ENCODE measurements at regions not wholly inside any gene's neighbourhood (a gene's known extent, or its start where the extent isn't known, plus 50 kb on each side); places are given as distances from the start of the nearest gene placed in this dataset.

DNA sequence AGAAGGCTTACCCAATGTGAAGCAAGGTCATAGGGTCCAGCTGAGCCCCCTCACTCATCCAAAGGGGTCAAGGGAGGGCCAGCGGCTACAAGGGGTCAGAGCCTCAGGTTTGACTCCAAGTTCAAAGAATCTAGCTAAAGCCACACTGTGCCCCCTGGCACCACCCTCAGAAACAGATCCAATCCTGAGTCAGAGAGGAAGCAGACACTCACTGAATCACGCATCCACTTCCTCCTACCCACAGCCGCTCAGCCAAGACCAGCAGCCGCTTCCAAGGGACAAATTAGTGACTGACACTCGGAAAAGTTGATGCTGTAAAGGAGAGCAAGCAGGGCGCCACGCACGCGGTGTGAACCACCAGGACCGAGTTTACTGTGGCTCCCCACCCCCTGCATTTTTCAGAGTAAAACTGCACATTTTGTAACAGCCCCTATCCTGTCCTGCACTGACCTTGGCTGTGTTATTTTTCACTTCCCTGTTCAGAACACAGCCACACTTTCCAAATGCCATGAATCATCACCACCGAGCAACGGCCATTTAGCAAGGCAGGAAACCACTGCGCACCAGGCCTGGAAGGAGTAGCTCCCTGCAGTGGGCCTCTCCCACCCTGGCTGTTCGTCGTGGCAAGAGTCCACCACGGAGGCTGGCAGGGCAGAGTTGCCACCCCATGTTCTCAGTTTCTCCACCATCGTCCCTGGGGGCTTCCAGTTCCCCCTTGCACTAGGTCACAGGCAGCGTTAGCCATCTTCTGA is 147.8 kb downstream of the TOMM20 start (continued):
- TF ChIP-seq, protein P1, sequence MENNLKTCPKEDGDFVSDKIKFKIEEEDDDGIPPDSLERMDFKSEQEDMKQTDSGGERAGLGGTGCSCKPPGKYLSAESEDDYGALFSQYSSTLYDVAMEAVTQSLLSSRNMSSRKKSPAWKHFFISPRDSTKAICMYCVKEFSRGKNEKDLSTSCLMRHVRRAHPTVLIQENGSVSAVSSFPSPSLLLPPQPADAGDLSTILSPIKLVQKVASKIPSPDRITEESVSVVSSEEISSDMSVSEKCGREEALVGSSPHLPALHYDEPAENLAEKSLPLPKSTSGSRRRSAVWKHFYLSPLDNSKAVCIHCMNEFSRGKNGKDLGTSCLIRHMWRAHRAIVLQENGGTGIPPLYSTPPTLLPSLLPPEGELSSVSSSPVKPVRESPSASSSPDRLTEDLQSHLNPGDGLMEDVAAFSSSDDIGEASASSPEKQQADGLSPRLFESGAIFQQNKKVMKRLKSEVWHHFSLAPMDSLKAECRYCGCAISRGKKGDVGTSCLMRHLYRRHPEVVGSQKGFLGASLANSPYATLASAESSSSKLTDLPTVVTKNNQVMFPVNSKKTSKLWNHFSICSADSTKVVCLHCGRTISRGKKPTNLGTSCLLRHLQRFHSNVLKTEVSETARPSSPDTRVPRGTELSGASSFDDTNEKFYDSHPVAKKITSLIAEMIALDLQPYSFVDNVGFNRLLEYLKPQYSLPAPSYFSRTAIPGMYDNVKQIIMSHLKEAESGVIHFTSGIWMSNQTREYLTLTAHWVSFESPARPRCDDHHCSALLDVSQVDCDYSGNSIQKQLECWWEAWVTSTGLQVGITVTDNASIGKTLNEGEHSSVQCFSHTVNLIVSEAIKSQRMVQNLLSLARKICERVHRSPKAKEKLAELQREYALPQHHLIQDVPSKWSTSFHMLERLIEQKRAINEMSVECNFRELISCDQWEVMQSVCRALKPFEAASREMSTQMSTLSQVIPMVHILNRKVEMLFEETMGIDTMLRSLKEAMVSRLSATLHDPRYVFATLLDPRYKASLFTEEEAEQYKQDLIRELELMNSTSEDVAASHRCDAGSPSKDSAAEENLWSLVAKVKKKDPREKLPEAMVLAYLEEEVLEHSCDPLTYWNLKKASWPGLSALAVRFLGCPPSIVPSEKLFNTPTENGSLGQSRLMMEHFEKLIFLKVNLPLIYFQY (CRISPR knock-in tag; IDR thresholded peaks at IDR 0.05; ENCODE audit: borderline replicate concordance) = peak; percentile 13; the same call in 1 of the 2 replicates
- TF ChIP-seq ZNF772 (CRISPR knock-in tag; IDR thresholded peaks at IDR 0.05) = peak; percentile 71; the same call in 1 of the 2 replicates
- TF ChIP-seq SP5 (CRISPR knock-in tag; IDR thresholded peaks at IDR 0.05; ENCODE audit: borderline replicate concordance, low read depth) = 0 out of 2 replicates have a peak, but pooled peaks have one; percentile 38
- 0 out of 2 replicates have a peak, but pooled peaks have one; percentile 54 for TF ChIP-seq ZBTB20 (CRISPR knock-in tag; IDR thresholded peaks at IDR 0.05; ENCODE audit: borderline replicate concordance, low read depth)
- TF ChIP-seq KMT2B (CRISPR knock-in tag; IDR thresholded peaks at IDR 0.05) = peak; percentile 62
- TF ChIP-seq HHEX (CRISPR knock-in tag; IDR thresholded peaks at IDR 0.05) = no peak
- TF ChIP-seq ZNF124 (CRISPR knock-in tag; IDR thresholded peaks at IDR 0.05) = no peak
- TF ChIP-seq FIP1L1 (IDR thresholded peaks at IDR 0.05; ENCODE audit: borderline replicate concordance, insufficient read depth, low read depth, low read length) = no peak
- TF ChIP-seq ZNF879 (CRISPR knock-in tag; IDR thresholded peaks at IDR 0.05) = no peak
- TF ChIP-seq ZNF777 (CRISPR knock-in tag; IDR thresholded peaks at IDR 0.05) = no peak
- TF ChIP-seq CBFB (CRISPR knock-in tag; IDR thresholded peaks at IDR 0.05) = peak; percentile 55; the same call in 1 of the 2 replicates
- TF ChIP-seq ZBTB7A (CRISPR knock-in tag; IDR thresholded peaks at IDR 0.05) = peak; percentile 84; the same call in 1 of the 2 replicates
- TF ChIP-seq ARNT2 (CRISPR knock-in tag; IDR thresholded peaks at IDR 0.05; ENCODE audit: low read depth) = peak; percentile 11
- no peak for TF ChIP-seq SCMH1 (CRISPR knock-in tag; IDR thresholded peaks at IDR 0.05; ENCODE audit: borderline replicate concordance)
- peak; percentile 77 for TF ChIP-seq HDAC2 (CRISPR knock-in tag; IDR thresholded peaks at IDR 0.05)
- TF ChIP-seq ZSCAN30 (CRISPR knock-in tag; IDR thresholded peaks at IDR 0.05) = no peak
- no peak; the same call in 1 of the 2 replicates for TF ChIP-seq ZNF263 (CRISPR knock-in tag; IDR thresholded peaks at IDR 0.05)
- TF ChIP-seq ZNF382 (CRISPR knock-in tag; IDR thresholded peaks at IDR 0.05; ENCODE audit: borderline replicate concordance) = no peak
- 0 out of 2 replicates have a peak, but pooled peaks have one; percentile 28 for TF ChIP-seq ZBTB42 (CRISPR knock-in tag; IDR thresholded peaks at IDR 0.05)
- TF ChIP-seq, protein P2, sequence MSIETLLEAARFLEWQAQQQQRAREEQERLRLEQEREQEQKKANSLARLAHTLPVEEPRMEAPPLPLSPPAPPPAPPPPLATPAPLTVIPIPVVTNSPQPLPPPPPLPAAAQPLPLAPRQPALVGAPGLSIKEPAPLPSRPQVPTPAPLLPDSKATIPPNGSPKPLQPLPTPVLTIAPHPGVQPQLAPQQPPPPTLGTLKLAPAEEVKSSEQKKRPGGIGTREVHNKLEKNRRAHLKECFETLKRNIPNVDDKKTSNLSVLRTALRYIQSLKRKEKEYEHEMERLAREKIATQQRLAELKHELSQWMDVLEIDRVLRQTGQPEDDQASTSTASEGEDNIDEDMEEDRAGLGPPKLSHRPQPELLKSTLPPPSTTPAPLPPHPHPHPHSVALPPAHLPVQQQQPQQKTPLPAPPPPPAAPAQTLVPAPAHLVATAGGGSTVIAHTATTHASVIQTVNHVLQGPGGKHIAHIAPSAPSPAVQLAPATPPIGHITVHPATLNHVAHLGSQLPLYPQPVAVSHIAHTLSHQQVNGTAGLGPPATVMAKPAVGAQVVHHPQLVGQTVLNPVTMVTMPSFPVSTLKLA (IDR thresholded peaks at IDR 0.05) = no peak
- no peak for TF ChIP-seq HNRNPLL (IDR thresholded peaks at IDR 0.05; ENCODE audit: low read depth, low read length, poor library complexity, severe bottlenecking)
- TF ChIP-seq RNF2 (conservative IDR thresholded peaks at IDR 0.05; ENCODE audit: low read depth) = no peak
- peak; percentile 77 for TF ChIP-seq NCOA2 (CRISPR knock-in tag; IDR thresholded peaks at IDR 0.05)
- TF ChIP-seq MED13 (CRISPR knock-in tag; IDR thresholded peaks at IDR 0.05) = no peak
- TF ChIP-seq HNF4G (IDR thresholded peaks at IDR 0.05; ENCODE audit: borderline replicate concordance, low read depth, low read length) = no peak
- TF ChIP-seq HNF4G (CRISPR knock-in tag; IDR thresholded peaks at IDR 0.05; ENCODE audit: borderline replicate concordance, low read depth) = no peak
- no peak for TF ChIP-seq RBAK (CRISPR knock-in tag; IDR thresholded peaks at IDR 0.05)
- no peak; the same call in 1 of the 2 replicates for TF ChIP-seq KDM2A (CRISPR knock-in tag; IDR thresholded peaks at IDR 0.05; ENCODE audit: borderline replicate concordance, low read depth)
